ENCODE measurements at regions not wholly inside any gene's neighbourhood (a gene's known extent, or its start where the extent isn't known, plus 50 kb on each side); places are given as distances from the start of the nearest gene placed in this dataset.

- TF ChIP-seq SUZ12 (IDR thresholded peaks at IDR 0.05; ENCODE audit: unreplicated experiment), result no peak
- TF ChIP-seq SRF (IDR thresholded peaks at IDR 0.05; ENCODE audit: low read depth in 2 of 2, low read length in 2 of 2), result no peak
- TF ChIP-seq TCF12 (IDR thresholded peaks at IDR 0.05; ENCODE audit: low read depth, low read length), result no peak
- no peak for TF ChIP-seq ETV6 (conservative IDR thresholded peaks at IDR 0.05 in 1 of 2, IDR thresholded peaks at IDR 0.05 in 1 of 2; ENCODE audit: borderline replicate concordance in 1 of 2, low read depth in 1 of 2)
- no peak for TF ChIP-seq RUNX3 (IDR thresholded peaks at IDR 0.05; ENCODE audit: low read length)
- TF ChIP-seq CUX1 (IDR thresholded peaks at IDR 0.05; ENCODE audit: insufficient replicate concordance, low read depth, low read length), result no peak
These were observed 756.7 kb upstream of the FAM241A start (continued) for GRCh38 chr4:111388561-111388960.

GRCh38 chr4:111391829-111392228 lies 753.4 kb upstream of the FAM241A start:
- CTCF ChIA-PET, result no interaction called here
- intact Hi-C loops (cut with micrococcal nuclease; ENCODE audit: unreplicated experiment), result no loop called here

More at GRCh38 chr4:111391829-111392228, 753.4 kb upstream of the FAM241A start:
- DNase-seq (ENCODE audit: low read depth, low spot score), result no peak
- no peak for TF ChIP-seq SIX5 (IDR thresholded peaks at IDR 0.05; ENCODE audit: low read depth, low read length, severe bottlenecking)
- FAIRE-seq, result no peak
- RAD21 ChIA-PET (ENCODE audit: unreplicated experiment), result no interaction called here
- in situ Hi-C loops (cut with MboI), result no loop called here
- 5% methylated on average over 6 of the region's 6 CpGs for WGBS (ENCODE audit: insufficient coverage, insufficient replicate concordance, low lambda C conversion rate, missing lambda C conversion rate)
- H3K79me2 ChIP-seq (ENCODE audit: control insufficient read depth, insufficient read depth, low read length), result no peaks in the 10 kb centered on the region
- H3K36me3 ChIP-seq (ENCODE audit: control insufficient read depth in 2 of 2, insufficient read depth in 2 of 2, low read length in 1 of 2), result no peaks in the 10 kb centered on the region
- H3K9ac ChIP-seq (ENCODE audit: control insufficient read depth, insufficient read depth, low read length), result no peak overlapping the region
- H3K27ac ChIP-seq (ENCODE audit: control insufficient read depth, insufficient read depth), result no peak overlapping the region
- H4K20me1 ChIP-seq (ENCODE audit: control insufficient read depth, insufficient read depth), result no peaks in the 10 kb centered on the region
- no peaks in the 10 kb centered on the region for H3K9me3 ChIP-seq (replicated peaks; ENCODE audit: control insufficient read depth, insufficient read depth, low read length)
- H3K27me3 ChIP-seq (replicated peaks in 1 of 2; ENCODE audit: control insufficient read depth in 2 of 2, insufficient read depth in 2 of 2, low read length in 1 of 2), result no peaks in the 10 kb centered on the region
- H3K4me1 ChIP-seq (ENCODE audit: control insufficient read depth, insufficient read depth, low read length), result no peaks in the 10 kb centered on the region
- SMC1A ChIA-PET (ENCODE audit: uncharacterized antibody, unreplicated experiment), result no interaction called here
- no peak overlapping the region for H3K4me3 ChIP-seq
- BruUV-seq (replicated peaks), result no TSS peak
- no peak for ATAC-seq
- POLR2A ChIA-PET, result no interaction called here
- no peak overlapping the region for H2AFZ ChIP-seq (ENCODE audit: control insufficient read depth, low read depth, low read length)
- no peak overlapping the region for H3K4me2 ChIP-seq (ENCODE audit: control insufficient read depth, insufficient read depth)
